Spinal cord (tissue), 9 donors: ENCODE measurements at regions not wholly inside any gene's neighbourhood (a gene's known extent, or its start where the extent isn't known, plus 50 kb on each side); places are given as distances from the start of the nearest gene placed in this dataset.

ENCODE experiments used
- DNase-seq, 6 donors: peaks; one replicate each; pipeline versions ENCODE4 v3.0.0 to v3.0.0-alpha.2; 2013 to 2015; ENCODE audit warnings: low spot score in 6 of 6, low read depth in 4 of 6
- H3K27ac ChIP-seq: one replicate; pipeline ENCODE4 v1.5.1; 2013; ENCODE audit warnings: low read depth, low read length, control low read depth
- H3K27me3 ChIP-seq: one replicate; pipeline ENCODE4 v1.6.1; 2013; ENCODE audit warnings: low read length; ENCODE audit not compliant: control insufficient read depth, insufficient read depth
- H3K36me3 ChIP-seq: one replicate; pipeline ENCODE4 v1.6.1; 2013; ENCODE audit warnings: low read length; ENCODE audit not compliant: control insufficient read depth, insufficient read depth
- H3K4me1 ChIP-seq: one replicate; pipeline ENCODE4 v1.6.1; 2013; ENCODE audit warnings: low read length; ENCODE audit not compliant: control insufficient read depth, insufficient read depth
- H3K4me3 ChIP-seq: one replicate; pipeline ENCODE4 v1.5.1; 2013; ENCODE audit warnings: low read depth, low read length, control low read depth
- H3K9me3 ChIP-seq: one replicate; pipeline ENCODE4 v1.6.1; 2013; ENCODE audit warnings: low read length; ENCODE audit not compliant: control insufficient read depth, insufficient read depth
- WGBS: methylation state at CpG from one replicate; pipeline ENCODE4 v1.1.5; 2013; ENCODE audit warnings: missing lambda C conversion rate; ENCODE audit not compliant: insufficient coverage; 5-methylcytosine and 5-hydroxymethylcytosine counted together
- donor health status: healthy.

GRCh38 chr13:31919971-31920726, 111.4 kb upstream of the FRY start:
- H3K4me1 ChIP-seq: no peaks in the 10 kb centered on the region
- H3K27me3 ChIP-seq: no peaks in the 10 kb centered on the region
- peak in 1 of 6 donors; percentile 48 for DNase-seq
- no peak overlapping the region for H3K4me3 ChIP-seq
- no peaks in the 10 kb centered on the region for H3K9me3 ChIP-seq
- no peak overlapping the region for H3K27ac ChIP-seq
- WGBS: 50% methylated on average over 1 of the region's 4 CpGs
- H3K36me3 ChIP-seq: no peaks in the 10 kb centered on the region

- no peaks in the 10 kb centered on the region for H3K27me3 ChIP-seq
- no peak overlapping the region for H3K27ac ChIP-seq
- no peak for DNase-seq
- no peaks in the 10 kb centered on the region for H3K36me3 ChIP-seq
- no peaks in the 10 kb centered on the region for H3K9me3 ChIP-seq
- no CpG with 5 or more reads among the region's 2 CpGs for WGBS
- no peaks in the 10 kb centered on the region for H3K4me1 ChIP-seq
- H3K4me3 ChIP-seq: no peak overlapping the region
Measured at GRCh38 chr13:31920727-31921100, 110.9 kb upstream of the FRY start.

GRCh38 chr13:31922724-31923123, 108.8 kb upstream of the FRY start:
- no peaks in the 10 kb centered on the region for H3K27me3 ChIP-seq
- H3K36me3 ChIP-seq: no peaks in the 10 kb centered on the region
- H3K9me3 ChIP-seq: no peaks in the 10 kb centered on the region
- no peak for DNase-seq
- H3K27ac ChIP-seq: no peak overlapping the region
- WGBS: no CpG with 5 or more reads among the region's 1 CpG
- no peak overlapping the region for H3K4me3 ChIP-seq
- H3K4me1 ChIP-seq: no peaks in the 10 kb centered on the region

GRCh38 chr13:31923134-31923763, 108.3 kb upstream of the FRY start:
- no peak for DNase-seq
- Histone ChIP-seq H3K27me3 (no peaks in the 10 kb centered on the region), H3K27ac (no peak overlapping the region), H3K4me1 (no peaks in the 10 kb centered on the region), H3K4me3 (no peak overlapping the region), H3K9me3 (no peaks in the 10 kb centered on the region), H3K36me3 (no peaks in the 10 kb centered on the region)
- 88% methylated on average over 3 of the region's 3 CpGs for WGBS

- no peaks in the 10 kb centered on the region for H3K27me3 ChIP-seq
- H3K4me1 ChIP-seq: no peaks in the 10 kb centered on the region
- no peak overlapping the region for H3K27ac ChIP-seq
- no peaks in the 10 kb centered on the region for H3K9me3 ChIP-seq
- no peak for DNase-seq
- H3K36me3 ChIP-seq: no peaks in the 10 kb centered on the region
- no peak overlapping the region for H3K4me3 ChIP-seq
- WGBS: no CpG with 5 or more reads among the region's 2 CpGs
Measured at GRCh38 chr13:31925079-31925478, 106.5 kb upstream of the FRY start.

GRCh38 chr13:31927219-31927653, 104.3 kb upstream of the FRY start:
- H3K9me3 ChIP-seq: no peaks in the 10 kb centered on the region
- no peak for DNase-seq
- 53% methylated on average over 5 of the region's 5 CpGs for WGBS

GRCh38 chr13:31929031-31929770, 102.4 kb upstream of the FRY start:
- Histone ChIP-seq H3K4me3 (no peak overlapping the region), H3K27ac (no peak overlapping the region), H3K27me3 (no peaks in the 10 kb centered on the region), H3K9me3 (no peaks in the 10 kb centered on the region), H3K36me3 (no peaks in the 10 kb centered on the region), H3K4me1 (no peaks in the 10 kb centered on the region)
- WGBS: no CpG with 5 or more reads among the region's 3 CpGs
- no peak for DNase-seq

More at GRCh38 chr13:31927219-31927653, 104.3 kb upstream of the FRY start:
- Histone ChIP-seq H3K4me3 (no peak overlapping the region), H3K36me3 (no peaks in the 10 kb centered on the region), H3K27ac (no peak overlapping the region), H3K27me3 (no peaks in the 10 kb centered on the region), H3K4me1 (no peaks in the 10 kb centered on the region)

GRCh38 chr13:31930490-31930889, 101.1 kb upstream of the FRY start:
- H3K36me3 ChIP-seq: no peaks in the 10 kb centered on the region
- no peak overlapping the region for H3K27ac ChIP-seq
- 72% methylated on average over 2 of the region's 2 CpGs for WGBS

GRCh38 chr13:31930901-31931522, 100.6 kb upstream of the FRY start:
- Histone ChIP-seq H3K4me3 (no peak overlapping the region), H3K36me3 (no peaks in the 10 kb centered on the region), H3K4me1 (no peaks in the 10 kb centered on the region), H3K9me3 (no peaks in the 10 kb centered on the region), H3K27me3 (no peaks in the 10 kb centered on the region), H3K27ac (no peak overlapping the region)
- DNase-seq: peak in 1 of 6 donors; percentile 39
- WGBS: 71% methylated on average over 3 of the region's 3 CpGs

More at GRCh38 chr13:31930490-31930889, 101.1 kb upstream of the FRY start:
- DNase-seq: no peak
- Histone ChIP-seq H3K4me3 (no peak overlapping the region), H3K27me3 (no peaks in the 10 kb centered on the region), H3K9me3 (no peaks in the 10 kb centered on the region), H3K4me1 (no peaks in the 10 kb centered on the region)
